Endothelial cell of umbilical vein (primary cell): ENCODE measurements at regions not wholly inside any gene's neighbourhood (a gene's known extent, or its start where the extent isn't known, plus 50 kb on each side); places are given as distances from the start of the nearest gene placed in this dataset.

Source experiments
- EZH2 ChIP-seq: IDR thresholded peaks from 2 replicates; pipeline ENCODE4 v1.6.1; 2012; ENCODE audit warnings: borderline replicate concordance, low read depth, mild to moderate bottlenecking, moderate library complexity, low read length, inconsistent platforms; ENCODE audit not compliant: severe bottlenecking
- GATA2 ChIP-seq: IDR thresholded peaks from 2 replicates; pipeline ENCODE4 v1.7.0; 2011; ENCODE audit warnings: low read depth, mild to moderate bottlenecking, moderate library complexity, mixed read lengths, low read length; ENCODE audit not compliant: insufficient read length, insufficient read depth
- JUN ChIP-seq: IDR thresholded peaks from 2 replicates; pipeline ENCODE4 v1.6.1; 2011; ENCODE audit warnings: borderline replicate concordance, low read depth; ENCODE audit not compliant: insufficient read length, insufficient read depth
- MAX ChIP-seq: IDR thresholded peaks from 2 replicates; pipeline ENCODE4 v1.6.1; 2011; ENCODE audit not compliant: insufficient read depth, insufficient read length
- POLR2AphosphoS5 ChIP-seq: IDR thresholded peaks from 2 replicates; pipeline ENCODE4 v1.6.1; 2012; ENCODE audit warnings: low read depth, mild to moderate bottlenecking, control low read depth, low read length, moderate library complexity; ENCODE audit not compliant: insufficient read depth
- TF ChIP-seq, protein P1 (sequence below), 2 donors: IDR thresholded peaks; 1 replicate in 1 of 2; 2 replicates in 1 of 2; pipeline ENCODE4 v1.5.1; 2011; ENCODE audit warnings: low read length in 2 of 2, mild to moderate bottlenecking in 2 of 2, moderate library complexity in 2 of 2, control low read depth in 1 of 2, inconsistent platforms in 1 of 2, low read depth in 1 of 2; ENCODE audit not compliant: insufficient read depth in 1 of 2; ENCODE audit errors: extremely low read depth in 1 of 2

- TF ChIP-seq, protein P1, sequence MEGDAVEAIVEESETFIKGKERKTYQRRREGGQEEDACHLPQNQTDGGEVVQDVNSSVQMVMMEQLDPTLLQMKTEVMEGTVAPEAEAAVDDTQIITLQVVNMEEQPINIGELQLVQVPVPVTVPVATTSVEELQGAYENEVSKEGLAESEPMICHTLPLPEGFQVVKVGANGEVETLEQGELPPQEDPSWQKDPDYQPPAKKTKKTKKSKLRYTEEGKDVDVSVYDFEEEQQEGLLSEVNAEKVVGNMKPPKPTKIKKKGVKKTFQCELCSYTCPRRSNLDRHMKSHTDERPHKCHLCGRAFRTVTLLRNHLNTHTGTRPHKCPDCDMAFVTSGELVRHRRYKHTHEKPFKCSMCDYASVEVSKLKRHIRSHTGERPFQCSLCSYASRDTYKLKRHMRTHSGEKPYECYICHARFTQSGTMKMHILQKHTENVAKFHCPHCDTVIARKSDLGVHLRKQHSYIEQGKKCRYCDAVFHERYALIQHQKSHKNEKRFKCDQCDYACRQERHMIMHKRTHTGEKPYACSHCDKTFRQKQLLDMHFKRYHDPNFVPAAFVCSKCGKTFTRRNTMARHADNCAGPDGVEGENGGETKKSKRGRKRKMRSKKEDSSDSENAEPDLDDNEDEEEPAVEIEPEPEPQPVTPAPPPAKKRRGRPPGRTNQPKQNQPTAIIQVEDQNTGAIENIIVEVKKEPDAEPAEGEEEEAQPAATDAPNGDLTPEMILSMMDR (IDR thresholded peaks at IDR 0.05; ENCODE audit: extremely low read depth in 1 of 2, insufficient read depth in 1 of 2, low read depth in 1 of 2, low read length in 2 of 2): peak; percentile 48 to 61
- TF ChIP-seq POLR2AphosphoS5: no peak
- no peak for TF ChIP-seq MAX
- TF ChIP-seq JUN: no peak
- TF ChIP-seq EZH2: no peak
- TF ChIP-seq GATA2: no peak
Observed at GRCh38 chr12:62006076-62006732, 254.0 kb upstream of the USP15 start.
